IPS-NIHi7 (cell line): ENCODE measurements at regions not wholly inside any gene's neighbourhood (a gene's known extent, or its start where the extent isn't known, plus 50 kb on each side); places are given as distances from the start of the nearest gene placed in this dataset.

Experiments used
- DNase-seq: peaks from one replicate; pipeline ENCODE4 v3.0.0; 2012; ENCODE audit warnings: mixed read lengths; ENCODE audit errors: extremely low spot score

GRCh38 chr4:185071236-185071811 lies 53.0 kb downstream of the HELT start:
- no peak for DNase-seq

GRCh38 chr4:185079271-185079905 lies 61.1 kb downstream of the HELT start:
- DNase-seq = no peak

- no peak for DNase-seq
Measured at GRCh38 chr4:185080545-185080944, 62.3 kb downstream of the HELT start.

GRCh38 chr4:185082561-185082960 lies 60.5 kb upstream of the SLC25A4 start:
- DNase-seq = no peak

- DNase-seq = peak; percentile 38
Measured at GRCh38 chr4:185086053-185086452, 57.0 kb upstream of the SLC25A4 start.

GRCh38 chr4:185088899-185089298 lies 54.2 kb upstream of the SLC25A4 start:
- DNase-seq = no peak

- DNase-seq = no peak
Measured at GRCh38 chr4:185090592-185090991, 52.5 kb upstream of the SLC25A4 start.

- no peak for DNase-seq
Measured at GRCh38 chr4:185092535-185093197, 50.4 kb upstream of the SLC25A4 start.
